ENCODE measurements at regions not wholly inside any gene's neighbourhood (a gene's known extent, or its start where the extent isn't known, plus 50 kb on each side); places are given as distances from the start of the nearest gene placed in this dataset.

DNA sequence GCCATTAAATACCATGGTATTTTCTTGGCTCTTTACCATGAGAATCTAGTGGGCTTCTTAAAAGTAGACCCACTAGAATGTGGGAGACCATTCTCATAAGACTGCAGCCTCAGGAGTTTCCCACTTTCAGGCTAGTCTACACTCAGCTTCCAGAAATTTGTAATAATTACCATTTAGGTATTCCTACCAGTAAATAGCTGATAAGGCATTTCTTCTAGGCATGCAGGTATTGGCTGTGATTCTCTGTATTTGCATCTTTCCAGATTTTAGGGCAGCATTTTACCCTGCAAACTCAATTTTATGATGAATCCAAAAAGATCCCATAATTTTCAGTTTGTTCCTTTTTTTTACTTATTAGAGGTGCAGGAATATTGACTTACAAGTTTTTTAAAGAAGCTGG lies 496.6 kb downstream of the TRAM1L1 start:
- in situ Hi-C loops (cut with MboI; ENCODE audit: low pct_ligation_motif_present in 1 of 4, low pct_unique_long_range_greater_than_20kb in 1 of 4, low sequenced_read_pairs in 3 of 4) = no loop called here
- Histone ChIP-seq H3K9me3 (no peaks in the 10 kb centered on the region), H3K4me3 (no peak overlapping the region), H3K36me3 (no peaks in the 10 kb centered on the region), H3K27me3 (no peaks in the 10 kb centered on the region), H3K27ac (no peak overlapping the region), H3K4me1 (no peaks in the 10 kb centered on the region)
- TF ChIP-seq POLR2A (IDR thresholded peaks at IDR 0.05) (no peak), EP300 (IDR thresholded peaks at IDR 0.05; ENCODE audit: low read depth) (no peak), POLR2AphosphoS5 (IDR thresholded peaks at IDR 0.05) (no peak)
- TF ChIP-seq, protein P1, sequence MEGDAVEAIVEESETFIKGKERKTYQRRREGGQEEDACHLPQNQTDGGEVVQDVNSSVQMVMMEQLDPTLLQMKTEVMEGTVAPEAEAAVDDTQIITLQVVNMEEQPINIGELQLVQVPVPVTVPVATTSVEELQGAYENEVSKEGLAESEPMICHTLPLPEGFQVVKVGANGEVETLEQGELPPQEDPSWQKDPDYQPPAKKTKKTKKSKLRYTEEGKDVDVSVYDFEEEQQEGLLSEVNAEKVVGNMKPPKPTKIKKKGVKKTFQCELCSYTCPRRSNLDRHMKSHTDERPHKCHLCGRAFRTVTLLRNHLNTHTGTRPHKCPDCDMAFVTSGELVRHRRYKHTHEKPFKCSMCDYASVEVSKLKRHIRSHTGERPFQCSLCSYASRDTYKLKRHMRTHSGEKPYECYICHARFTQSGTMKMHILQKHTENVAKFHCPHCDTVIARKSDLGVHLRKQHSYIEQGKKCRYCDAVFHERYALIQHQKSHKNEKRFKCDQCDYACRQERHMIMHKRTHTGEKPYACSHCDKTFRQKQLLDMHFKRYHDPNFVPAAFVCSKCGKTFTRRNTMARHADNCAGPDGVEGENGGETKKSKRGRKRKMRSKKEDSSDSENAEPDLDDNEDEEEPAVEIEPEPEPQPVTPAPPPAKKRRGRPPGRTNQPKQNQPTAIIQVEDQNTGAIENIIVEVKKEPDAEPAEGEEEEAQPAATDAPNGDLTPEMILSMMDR (IDR thresholded peaks at IDR 0.05) = no peak
- no peak for DNase-seq
- intact Hi-C loops (cut with DNase I; ENCODE audit: low total_unique reads) = loop anchor here (1.0 kb wide), 1 partner anchor 14 kb away; no protein-coding TSS in a partner anchor

GRCh38 chr4:116585246-116585645 lies 500.1 kb downstream of the TRAM1L1 start:
- no peak for DNase-seq
- in situ Hi-C loops (cut with MboI; ENCODE audit: low pct_ligation_motif_present in 1 of 4, low pct_unique_long_range_greater_than_20kb in 1 of 4, low sequenced_read_pairs in 3 of 4) = no loop called here
- Histone ChIP-seq H3K9me3 (no peaks in the 10 kb centered on the region), H3K4me3 (no peak overlapping the region), H3K27me3 (no peaks in the 10 kb centered on the region), H3K27ac (no peak overlapping the region), H3K36me3 (no peaks in the 10 kb centered on the region), H3K4me1 (no peaks in the 10 kb centered on the region)
- TF ChIP-seq POLR2A (IDR thresholded peaks at IDR 0.05) (no peak), EP300 (IDR thresholded peaks at IDR 0.05; ENCODE audit: low read depth) (no peak), POLR2AphosphoS5 (IDR thresholded peaks at IDR 0.05) (no peak)
- TF ChIP-seq, protein P1 (IDR thresholded peaks at IDR 0.05) = no peak
- intact Hi-C loops (cut with DNase I; ENCODE audit: low total_unique reads) = no loop called here
- WGBS, 2 donors (ENCODE audit: low coverage in 1 of 2) = 18% methylated on average over 3 of the region's 3 CpGs

GRCh38 chr4:116577321-116577720 lies 508.1 kb downstream of the TRAM1L1 start:
- intact Hi-C loops (cut with DNase I; ENCODE audit: low total_unique reads) = no loop called here
- in situ Hi-C loops (cut with MboI; ENCODE audit: low pct_ligation_motif_present in 1 of 4, low pct_unique_long_range_greater_than_20kb in 1 of 4, low sequenced_read_pairs in 3 of 4) = no loop called here
- Histone ChIP-seq H3K27ac (no peak overlapping the region), H3K4me3 (no peak overlapping the region), H3K4me1 (no peaks in the 10 kb centered on the region), H3K9me3 (no peaks in the 10 kb centered on the region), H3K36me3 (no peaks in the 10 kb centered on the region), H3K27me3 (no peaks in the 10 kb centered on the region)
- no peak for DNase-seq
- 32 to 67% methylated on average over 1 of the region's 1 CpG for WGBS, 2 donors (ENCODE audit: low coverage in 1 of 2)
- no peak for TF ChIP-seq EP300 (IDR thresholded peaks at IDR 0.05; ENCODE audit: low read depth)
- no peak for TF ChIP-seq POLR2A (IDR thresholded peaks at IDR 0.05)
- no peak for TF ChIP-seq POLR2AphosphoS5 (IDR thresholded peaks at IDR 0.05)

GRCh38 chr4:116573540-116573939 lies 511.8 kb downstream of the TRAM1L1 start:
- in situ Hi-C loops (cut with MboI; ENCODE audit: low pct_ligation_motif_present in 1 of 4, low pct_unique_long_range_greater_than_20kb in 1 of 4, low sequenced_read_pairs in 3 of 4) = no loop called here
- Histone ChIP-seq H3K27me3 (no peaks in the 10 kb centered on the region), H3K4me1 (no peaks in the 10 kb centered on the region), H3K36me3 (no peaks in the 10 kb centered on the region), H3K9me3 (no peaks in the 10 kb centered on the region), H3K4me3 (no peak overlapping the region), H3K27ac (no peak overlapping the region)
- 71% methylated on average over 3 of the region's 3 CpGs; no CpG with 5 or more reads in 1 of the 2 donors for WGBS, 2 donors (ENCODE audit: low coverage in 1 of 2)
- intact Hi-C loops (cut with DNase I; ENCODE audit: low total_unique reads) = no loop called here
- no peak for DNase-seq
- TF ChIP-seq POLR2AphosphoS5 (IDR thresholded peaks at IDR 0.05) (no peak), EP300 (IDR thresholded peaks at IDR 0.05; ENCODE audit: low read depth) (no peak), POLR2A (IDR thresholded peaks at IDR 0.05) (no peak)
- TF ChIP-seq, protein P1 (IDR thresholded peaks at IDR 0.05) = no peak

DNA sequence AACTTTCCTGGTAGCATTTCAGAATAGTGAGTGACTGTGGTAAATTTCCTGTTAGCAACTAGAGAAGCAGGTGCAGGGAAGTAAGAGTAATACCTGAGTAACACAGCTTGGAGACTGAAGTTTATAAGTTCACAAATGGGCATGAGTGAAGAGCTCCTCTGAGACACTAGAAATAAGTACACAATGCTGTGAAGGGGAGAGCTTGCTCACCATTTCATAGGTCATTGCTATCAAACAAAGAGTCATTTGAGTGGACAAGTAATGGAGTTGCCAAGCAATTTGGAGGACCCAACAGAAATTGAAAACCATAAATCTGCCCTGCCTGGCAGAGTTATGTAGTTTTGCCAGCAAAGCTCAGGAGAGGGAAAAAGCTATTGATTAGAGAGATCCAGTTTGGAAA lies 523.6 kb downstream of the TRAM1L1 start:
- Histone ChIP-seq H3K4me3 (no peak overlapping the region), H3K27ac (no peak overlapping the region), H3K9me3 (peaks cover 0 to 6% of the 10 kb centered on the region in 2 donors), H3K27me3 (no peaks in the 10 kb centered on the region), H3K4me1 (no peaks in the 10 kb centered on the region), H3K36me3 (no peaks in the 10 kb centered on the region)
- DNase-seq = no peak
- TF ChIP-seq, protein P1 (IDR thresholded peaks at IDR 0.05) = no peak
- TF ChIP-seq EP300 (IDR thresholded peaks at IDR 0.05; ENCODE audit: low read depth) = no peak
- no peak for TF ChIP-seq POLR2AphosphoS5 (IDR thresholded peaks at IDR 0.05)
- no peak for TF ChIP-seq POLR2A (IDR thresholded peaks at IDR 0.05)
- in situ Hi-C loops (cut with MboI; ENCODE audit: low pct_ligation_motif_present in 1 of 4, low pct_unique_long_range_greater_than_20kb in 1 of 4, low sequenced_read_pairs in 3 of 4) (no loop called here), intact Hi-C loops (cut with DNase I; ENCODE audit: low total_unique reads) (no loop called here)

All from transverse colon (tissue), 4 donors.